ENCODE measurements at regions not wholly inside any gene's neighbourhood (a gene's known extent, or its start where the extent isn't known, plus 50 kb on each side); places are given as distances from the start of the nearest gene placed in this dataset.
"Not testable (repeated sequence)": the region's sequence is repeated elsewhere in the genome, so short reads cannot be mapped to it uniquely, and the experiment has no call there.

DNA sequence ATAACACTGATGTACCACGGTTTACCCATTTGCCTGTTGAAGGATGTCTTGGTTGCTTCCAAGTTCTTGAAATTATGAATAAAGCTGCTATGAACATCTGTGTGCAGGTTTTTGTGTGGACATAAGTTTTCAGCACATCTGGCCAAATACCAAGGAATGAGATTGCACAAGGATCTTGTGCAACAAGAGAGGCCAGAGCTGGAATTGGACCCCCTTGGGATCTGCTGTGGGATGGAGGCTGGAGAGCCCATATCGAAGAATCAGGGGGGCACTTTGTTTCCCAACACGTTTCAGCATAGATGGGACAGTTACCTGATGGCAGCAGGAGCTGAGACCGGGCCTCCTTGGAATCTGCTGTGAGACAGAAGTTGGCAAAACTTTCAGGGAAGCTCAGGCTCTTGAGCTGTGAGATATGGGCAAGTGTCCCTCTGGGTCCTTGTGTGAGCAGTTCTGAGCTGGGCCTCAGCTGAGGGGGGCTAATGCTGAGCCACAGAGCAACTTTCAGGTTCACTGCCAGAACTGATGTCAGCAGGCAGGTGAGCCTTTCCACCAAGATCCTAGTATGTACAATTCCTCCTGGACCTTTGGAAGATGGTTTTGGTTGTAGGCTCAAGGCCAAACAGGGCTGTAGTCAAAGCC lies 115.2 kb upstream of the RAB18 start:
- no peak for DNase-seq

DNA sequence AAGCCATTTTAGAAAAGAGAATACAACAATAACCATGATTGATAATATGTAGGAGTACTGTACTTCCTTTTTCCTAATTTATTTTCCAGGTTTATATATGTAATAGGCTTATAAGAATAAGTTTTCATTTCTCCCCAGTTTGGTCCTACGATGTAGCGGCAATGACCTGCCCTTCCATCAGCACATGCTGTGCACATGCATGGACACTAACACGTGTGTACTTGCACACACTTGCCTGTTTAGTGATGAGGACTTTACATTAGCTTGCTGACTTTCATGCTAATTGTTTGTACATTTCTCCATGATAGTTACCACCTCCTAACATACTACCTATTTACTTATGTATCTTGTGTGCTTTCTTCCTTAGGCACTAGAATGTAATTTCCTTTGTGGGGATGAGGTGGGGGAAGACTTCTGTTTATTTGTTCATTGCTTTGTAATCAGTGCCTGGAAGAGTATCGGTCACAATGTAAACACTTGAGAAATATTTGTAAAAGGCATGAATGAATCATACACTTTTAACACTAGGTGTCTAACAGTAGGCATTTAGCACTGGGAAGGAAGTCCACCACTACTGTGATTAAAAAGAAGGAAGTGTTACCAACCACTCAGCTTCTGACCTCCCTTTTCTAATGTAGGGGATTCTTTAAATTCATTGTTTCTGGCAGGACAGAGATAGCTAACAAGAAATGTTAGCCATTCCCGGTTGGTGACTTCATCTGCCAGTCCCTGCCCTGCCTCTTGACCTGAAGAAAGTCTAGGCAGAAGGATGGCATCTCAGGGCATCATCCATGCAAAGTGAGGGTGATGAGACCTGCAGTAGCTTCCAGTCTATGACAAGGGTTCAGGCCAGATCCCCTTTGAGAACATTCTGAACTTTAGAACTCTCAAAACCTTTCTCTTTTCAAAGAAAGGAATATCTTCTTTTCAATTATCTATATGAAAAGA lies 120.2 kb upstream of the RAB18 start:
- DNase-seq, result no peak

DNA sequence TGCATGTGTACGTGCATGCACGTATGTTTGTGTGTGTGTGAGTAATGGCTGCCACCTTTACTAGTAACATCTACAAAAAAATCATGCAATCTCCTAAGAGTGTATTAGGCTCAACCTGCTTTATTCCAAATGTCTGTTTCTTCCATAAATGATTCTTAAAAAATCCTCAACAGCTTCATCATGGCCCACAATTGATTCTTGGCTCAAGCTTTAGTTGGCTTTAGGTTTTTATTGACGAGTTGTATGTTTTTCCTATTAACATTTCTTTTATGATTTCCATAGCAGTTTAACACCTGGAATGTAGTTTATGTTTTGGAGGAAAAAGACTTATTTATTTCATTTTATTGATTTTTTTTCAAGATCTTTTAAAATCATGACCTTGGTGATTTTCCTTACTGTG lies 121.9 kb upstream of the RAB18 start:
- DNase-seq, result no peak

DNA sequence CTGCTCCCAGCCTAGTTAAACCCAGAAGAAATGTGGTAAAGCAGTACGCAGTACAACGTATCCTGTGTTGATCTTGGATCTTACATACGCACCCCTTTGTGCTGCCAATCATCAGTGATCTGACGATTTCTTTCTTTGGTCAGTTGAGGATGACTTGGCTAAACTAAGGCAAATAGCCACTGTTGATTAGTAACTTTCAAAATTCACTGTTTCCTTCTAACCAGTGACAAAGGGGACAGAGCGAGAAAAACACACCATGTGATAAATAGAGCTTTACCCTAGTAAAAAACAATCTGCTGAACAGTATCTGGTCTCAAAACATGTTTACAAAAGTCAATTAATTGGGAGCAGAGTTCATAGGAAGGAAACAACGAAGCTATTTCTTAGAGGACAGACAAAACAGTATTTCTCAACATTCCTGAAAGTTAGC lies 123.2 kb upstream of the RAB18 start:
- DNase-seq, result no peak

DNA sequence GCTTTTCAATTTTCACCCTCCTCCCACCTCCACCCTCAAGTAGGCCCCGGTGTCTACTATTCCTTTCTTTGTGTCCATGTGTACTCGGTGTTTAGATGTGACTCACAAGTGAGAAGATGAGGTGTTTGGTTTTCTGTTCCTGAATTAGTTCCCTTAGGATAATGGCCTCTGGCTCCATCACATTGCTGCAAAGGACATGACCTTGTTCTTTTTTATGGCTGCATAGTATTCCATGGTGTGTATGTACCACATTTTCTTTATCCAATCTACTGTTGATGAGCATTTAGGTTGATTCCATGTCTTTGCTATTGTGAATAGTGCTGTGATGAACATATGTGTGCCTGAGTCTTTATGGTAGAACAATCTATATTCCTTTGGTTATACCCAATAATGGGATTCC lies 125.1 kb upstream of the RAB18 start:
- not testable (repeated sequence) for DNase-seq

DNA sequence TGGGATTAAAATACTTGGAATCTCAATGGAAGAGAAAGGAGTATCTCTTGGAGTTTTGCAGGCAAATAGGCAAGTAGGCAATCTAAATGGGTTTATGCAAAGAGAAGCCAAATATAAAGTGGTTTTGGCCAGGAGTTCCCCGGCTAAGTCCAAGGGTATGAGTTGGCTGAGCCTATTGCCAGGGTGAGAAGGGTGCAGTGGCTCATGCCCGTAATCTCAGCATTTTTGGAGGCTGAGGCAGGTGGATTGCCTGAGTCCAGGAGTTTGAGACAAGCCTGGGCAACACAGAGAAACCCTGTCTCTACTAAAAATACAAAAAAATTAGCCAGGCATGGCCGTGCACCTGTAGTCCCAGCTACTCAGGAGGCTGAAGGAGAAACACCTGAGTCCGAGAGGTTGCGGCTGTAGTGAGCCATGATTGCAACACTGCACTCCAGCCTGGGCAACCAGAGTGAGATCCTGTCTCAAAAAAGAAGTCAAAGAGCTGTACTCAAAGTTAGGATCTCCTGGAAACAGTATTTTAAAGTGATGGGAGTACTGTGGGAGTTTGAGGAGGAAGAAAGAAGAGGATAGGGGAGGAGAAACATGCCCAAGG lies 130.4 kb upstream of the RAB18 start:
- DNase-seq, result no peak

DNA sequence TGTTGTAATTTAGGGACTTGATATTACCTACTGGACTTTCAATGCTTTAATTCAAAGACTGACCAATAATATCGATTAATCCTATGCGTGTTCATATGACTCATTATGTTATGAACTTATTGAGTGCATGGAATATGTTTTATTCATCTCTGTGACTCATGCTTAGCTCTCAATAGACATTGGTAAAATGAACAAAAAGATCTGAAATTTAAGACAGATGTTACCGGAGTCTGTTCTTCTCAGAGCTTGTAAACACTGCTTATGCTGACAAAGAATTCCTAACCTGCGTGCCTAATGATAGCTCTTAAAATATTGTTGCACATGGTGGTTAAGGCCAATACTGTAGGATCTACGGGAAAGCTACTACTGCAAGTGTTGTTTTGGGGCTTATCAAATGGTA lies 131.5 kb upstream of the ACBD5 start:
- no peak for DNase-seq

DNA sequence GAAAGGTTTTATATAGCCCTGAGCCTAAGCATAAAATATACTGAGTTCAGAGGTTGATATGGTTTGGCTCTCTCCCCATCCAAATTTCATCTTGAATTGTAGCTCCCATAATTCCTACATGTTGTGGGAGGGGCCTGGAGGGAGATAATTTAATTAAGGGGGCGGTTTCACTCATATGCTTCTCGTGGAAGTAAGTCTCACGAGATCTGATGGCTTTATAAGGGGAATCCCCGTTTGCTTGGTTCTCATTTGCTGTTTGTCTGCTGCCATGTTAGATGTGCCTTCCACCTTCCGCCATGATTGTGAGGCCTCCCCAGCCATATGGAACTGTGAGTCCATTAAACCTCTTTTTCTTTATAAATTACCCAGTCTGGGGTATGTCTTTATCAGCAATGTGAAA lies 130.8 kb upstream of the ACBD5 start:
- DNase-seq, result not testable (repeated sequence)

DNA sequence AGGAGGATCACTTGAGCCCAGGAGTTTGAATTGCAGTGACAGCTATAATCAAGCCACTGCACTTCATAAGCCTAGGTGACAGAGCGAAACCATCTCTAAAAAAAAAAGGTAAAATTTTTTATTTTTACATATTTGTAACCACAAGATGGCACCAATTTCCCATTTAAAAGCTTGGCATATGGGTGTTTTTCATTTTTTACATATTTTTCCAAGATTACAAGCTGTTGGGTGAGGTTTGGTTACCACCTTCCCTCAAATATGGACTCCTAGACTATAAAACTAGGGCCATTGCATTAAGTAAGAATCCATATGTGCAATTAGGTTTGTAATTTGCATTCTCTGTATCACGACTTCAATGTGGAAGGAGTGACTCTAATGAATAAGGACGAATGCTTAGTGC lies 129.3 kb upstream of the ACBD5 start:
- no peak for DNase-seq

DNA sequence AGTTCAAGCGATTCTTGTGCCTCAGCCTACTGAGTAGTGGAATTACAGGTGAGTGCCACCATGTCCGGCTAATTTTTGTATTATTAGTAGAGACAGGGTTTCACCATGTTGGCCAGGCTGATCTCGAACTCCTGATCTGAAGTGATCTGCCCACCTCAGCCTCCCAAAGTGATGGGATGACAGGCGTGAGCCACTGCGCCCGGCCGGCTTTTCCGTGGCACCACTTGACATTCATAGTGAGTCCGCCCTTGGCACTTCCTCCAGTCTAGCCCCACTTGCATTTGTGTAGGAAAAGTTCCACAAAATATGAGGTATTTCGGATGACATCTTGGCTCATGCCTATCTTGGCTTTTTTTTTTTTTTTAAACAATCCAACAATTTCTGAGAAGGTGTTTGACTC lies 128.1 kb upstream of the ACBD5 start:
- DNase-seq, result no peak

DNA sequence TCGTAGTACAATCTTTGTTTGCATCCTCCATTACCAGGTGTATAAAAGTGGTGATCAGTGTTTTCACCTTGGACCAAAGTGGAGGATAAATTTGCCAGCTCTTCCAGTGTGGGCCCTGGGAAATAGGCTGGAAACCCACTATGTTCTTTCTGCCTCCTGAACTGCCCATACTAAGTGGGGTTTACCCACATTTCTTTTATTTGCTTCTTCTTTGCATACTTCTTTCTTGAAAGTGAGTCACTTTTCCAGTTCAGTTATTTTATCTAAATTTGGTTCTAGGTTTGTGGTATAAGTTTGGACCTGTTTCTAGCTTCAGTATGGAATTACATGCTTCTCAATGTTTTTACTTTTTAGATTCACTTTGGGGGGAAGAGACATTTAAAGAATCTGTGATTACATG lies 126.2 kb upstream of the ACBD5 start:
- no peak for DNase-seq

DNA sequence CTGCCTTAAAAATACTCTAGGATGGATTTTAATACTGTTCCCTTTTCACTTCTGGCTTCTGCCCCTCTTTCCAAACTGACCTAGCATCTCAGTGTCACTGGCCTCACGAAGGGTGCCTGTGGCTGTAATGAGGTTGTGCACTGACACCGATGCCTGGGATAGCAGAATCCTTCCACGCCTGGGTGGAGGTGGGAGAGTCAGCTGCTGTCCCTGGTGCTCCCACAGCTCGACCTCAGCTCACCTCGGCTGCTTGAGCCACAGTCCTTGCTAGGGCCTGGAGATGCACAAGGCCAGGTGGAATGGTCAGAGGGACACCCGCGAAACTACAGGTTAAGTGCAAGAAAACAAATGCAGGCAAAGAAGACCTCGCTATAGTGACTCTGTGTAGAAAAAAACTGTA lies 123.4 kb upstream of the ACBD5 start:
- no peak for DNase-seq

DNA sequence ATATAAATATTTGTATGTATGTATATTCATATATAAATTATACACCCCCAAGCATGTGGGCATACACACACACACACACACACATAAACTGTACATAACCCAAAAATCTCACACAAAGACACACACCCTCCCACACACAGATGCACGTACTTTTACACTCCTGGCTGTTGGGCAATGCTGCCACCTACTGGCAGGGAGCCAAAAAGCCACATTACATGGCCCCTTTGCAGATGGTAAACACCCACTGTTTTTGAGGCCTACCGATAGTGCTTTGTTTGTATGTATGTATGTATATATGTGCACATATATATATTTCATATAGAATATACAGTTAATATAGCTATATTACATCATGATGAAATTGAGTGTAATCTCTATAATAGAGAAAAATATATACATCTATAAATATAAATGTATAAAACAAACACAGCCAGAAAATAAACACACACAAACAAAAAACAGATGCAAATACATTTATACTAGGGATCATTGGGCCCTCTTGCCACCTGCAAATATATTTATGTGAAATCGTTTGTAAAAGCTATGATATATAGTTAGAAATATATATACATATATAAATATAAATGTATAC lies 120.1 kb upstream of the ACBD5 start:
- DNase-seq, result peak; percentile 82

DNA sequence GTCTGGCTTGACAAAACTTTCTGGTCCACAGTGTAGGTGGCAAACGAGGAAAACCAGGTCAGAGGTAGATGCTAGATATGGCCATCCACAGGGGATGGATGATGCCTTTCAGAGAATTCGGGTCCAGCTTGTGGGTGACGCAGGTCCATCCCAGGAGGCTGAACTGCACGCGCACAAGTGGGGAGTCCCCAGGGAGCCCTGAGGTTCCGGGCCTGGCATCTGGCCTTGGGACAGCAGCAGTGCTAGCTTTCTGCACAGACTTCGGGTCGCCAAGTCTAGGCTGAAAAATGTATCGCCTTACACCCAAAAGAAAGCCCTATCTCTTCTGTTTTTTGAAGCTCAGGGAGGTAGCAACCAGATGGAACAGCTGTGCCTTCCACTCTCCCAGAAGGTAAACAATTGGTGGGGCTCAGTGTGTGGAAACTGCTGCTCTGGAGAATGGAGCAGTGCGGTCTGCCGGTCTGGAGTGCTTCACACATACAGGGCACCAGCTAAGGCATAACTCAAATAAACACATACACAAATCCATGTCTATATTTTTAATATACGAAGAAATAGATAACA lies 119.3 kb upstream of the ACBD5 start:
- DNase-seq, result no peak

DNA sequence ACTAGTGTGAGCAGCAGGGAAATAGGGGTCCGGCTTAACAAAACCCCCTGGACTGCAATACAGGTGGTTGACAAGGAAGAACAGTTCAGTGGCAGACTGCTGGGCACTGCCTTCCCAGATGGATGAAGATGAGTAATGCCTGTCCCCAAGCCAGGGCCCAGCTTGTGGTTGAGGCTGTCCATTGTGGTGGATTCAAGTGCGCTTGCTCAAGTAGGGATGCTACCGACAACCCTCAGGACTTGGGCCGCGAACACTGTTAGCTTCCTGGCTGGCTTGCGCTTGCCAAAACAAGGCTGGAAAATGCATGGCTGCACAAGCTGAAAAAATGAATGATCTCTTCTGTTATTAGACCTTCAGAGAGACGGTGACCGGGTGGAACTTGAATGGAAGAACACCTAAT lies 116.1 kb upstream of the ACBD5 start:
- DNase-seq, result no peak

DNA sequence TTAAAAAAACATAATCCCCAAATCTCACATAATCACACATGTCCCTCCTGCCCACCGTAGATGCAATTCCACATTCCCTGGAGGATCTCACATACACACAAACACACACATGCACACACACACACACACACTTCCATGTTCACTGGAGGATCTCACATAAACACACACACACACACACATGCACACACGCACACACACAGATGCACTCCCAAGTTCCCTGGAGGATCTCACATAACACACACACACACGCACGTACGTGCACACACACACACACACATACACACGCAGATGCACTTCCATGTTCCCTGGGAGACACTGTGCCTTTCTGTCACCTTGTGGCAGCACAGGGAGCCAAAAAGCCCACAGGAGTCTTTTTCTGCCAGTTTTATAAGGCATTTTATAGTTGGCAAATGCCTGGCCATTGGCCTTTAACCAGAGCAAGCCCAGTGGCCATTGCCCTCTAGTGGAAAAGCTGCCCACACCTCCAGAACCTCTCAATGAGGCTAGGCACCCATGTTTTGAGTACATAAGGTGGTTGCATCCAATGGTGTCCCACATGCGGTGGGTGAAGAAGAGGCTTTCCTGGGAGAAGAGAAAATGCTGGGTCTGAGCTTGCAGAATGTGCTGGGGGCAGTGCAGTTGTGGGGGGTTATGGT lies 115.4 kb upstream of the ACBD5 start:
- no peak for DNase-seq

DNA sequence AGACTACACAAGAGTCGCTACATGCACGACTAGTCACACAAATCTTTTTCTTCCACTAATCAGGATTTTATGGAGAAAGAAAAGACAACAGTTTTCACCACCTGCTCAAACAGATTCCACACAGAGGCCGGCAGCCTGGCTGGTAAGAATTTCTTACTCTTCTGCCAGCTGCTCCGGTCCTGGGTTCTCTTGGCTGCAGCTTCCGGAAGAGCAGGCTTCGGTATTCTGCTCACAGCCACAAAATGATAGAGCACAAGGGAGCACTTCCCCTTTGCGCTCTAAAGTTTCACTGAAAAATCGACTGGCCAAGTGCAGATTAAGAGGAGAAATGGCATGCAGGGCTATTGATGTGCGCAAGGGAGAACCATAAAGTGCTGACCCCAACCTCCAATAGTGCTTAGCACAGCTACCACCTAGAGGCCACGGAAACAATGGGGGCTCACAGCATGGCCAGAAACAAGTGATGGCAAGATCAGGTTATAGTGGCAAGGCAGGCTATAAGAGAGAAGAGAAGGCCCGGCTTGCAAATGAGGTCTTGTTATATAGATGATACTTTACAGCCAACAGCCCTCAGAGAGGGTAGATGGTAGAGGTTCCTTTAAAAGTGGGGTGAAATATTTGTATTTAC lies 114.2 kb upstream of the ACBD5 start:
- DNase-seq, result not testable (repeated sequence)

DNA sequence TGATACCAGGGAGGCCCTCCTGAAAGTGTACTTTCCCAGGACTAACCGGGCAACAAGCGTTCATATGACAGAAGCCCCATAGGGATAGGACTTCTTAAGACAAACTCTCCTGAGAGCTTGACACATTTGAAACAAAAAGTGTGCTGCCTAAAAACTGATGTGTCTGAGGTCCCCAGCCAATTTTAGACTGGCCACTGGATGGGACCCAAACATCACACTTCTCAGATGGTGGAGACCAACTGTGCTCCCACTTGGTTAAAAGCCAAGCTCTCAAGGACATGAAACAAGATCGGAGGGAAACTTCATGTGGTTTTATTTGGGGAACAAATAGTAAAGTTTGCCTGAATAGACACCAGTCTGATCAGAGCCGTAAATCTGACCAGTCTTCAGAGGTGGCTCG lies 113.5 kb upstream of the ACBD5 start:
- not testable (repeated sequence) for DNase-seq

DNA sequence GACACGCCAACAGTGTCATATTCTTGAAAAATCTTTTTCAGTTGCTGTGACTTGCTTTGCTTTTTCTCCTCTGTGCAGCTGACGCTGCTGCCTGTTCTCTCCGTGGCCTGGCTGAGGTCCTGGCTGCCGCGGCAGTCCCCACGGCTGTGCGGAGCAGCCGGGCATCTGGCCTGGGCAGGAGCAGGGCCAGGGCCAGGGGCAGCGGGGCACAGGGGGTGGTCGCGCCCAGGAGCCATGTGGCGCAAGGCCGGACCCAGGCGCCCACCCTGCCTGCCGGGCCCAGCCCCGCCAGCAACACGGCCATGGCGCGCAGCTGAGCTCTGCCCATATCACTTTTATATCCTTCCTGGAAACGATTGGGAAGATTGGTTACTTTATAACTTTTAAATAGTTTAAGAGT lies 109.4 kb upstream of the ACBD5 start:
- no peak for DNase-seq

DNA sequence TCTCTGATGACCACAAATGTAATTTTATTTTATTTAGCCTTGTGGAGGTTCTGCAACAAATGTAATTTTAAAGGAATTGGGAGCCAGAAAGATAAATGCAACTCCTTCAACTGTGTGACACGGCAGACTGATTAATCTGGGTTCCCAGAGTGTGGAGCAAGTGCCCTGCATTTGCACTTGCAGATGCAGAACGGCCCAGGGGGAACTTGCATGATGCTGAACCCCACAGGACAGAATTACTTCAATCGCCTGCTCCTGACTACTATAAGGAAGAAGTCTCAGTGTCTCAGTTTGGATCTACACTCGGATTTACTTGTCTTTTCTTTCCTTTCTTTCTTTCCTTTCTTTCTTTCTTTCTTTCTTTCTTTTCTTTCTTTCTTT lies 107.2 kb upstream of the ACBD5 start:
- DNase-seq, result not testable (repeated sequence)

DNA sequence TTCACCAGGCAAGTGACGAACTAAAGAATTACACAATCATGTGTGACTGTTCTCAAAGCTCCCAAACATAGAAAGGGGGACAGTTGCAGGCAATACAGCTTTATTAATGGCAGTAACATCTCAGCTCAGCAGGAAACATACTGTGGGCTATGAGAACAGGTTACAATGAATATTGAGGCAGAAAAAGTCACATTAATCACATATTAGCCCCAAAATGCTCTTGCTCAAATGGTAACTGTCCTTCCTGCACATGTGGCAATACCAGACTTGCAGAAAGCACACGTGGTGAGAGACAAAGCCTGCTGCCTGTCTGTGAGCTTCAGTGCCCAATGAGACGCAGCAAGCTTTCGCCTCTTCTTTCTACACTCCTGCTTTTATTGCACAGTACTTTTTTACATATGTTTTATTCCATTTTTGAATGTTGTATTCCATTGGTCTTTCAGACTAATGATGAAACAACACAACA lies 104.9 kb upstream of the ACBD5 start:
- no peak for DNase-seq
